Panc1 (cell line): ENCODE measurements at regions not wholly inside any gene's neighbourhood (a gene's known extent, or its start where the extent isn't known, plus 50 kb on each side); places are given as distances from the start of the nearest gene placed in this dataset.

Source experiments
- ATAC-seq: fragments of 200-7000 bp; cut with Tn5 transposase; 2 replicates; pipeline ENCODE4 v1.9.1; 2020; ENCODE audit warnings: mild to moderate bottlenecking, moderate library complexity
- BruUV-seq: library from RNA; stranded (reverse); fragments of 400-500 nt; replicated peaks from 2 replicates; lab custom pipeline; 2021; lab: Mats Ljungman, UMichigan
- CTCF ChIA-PET: fragments of 300-600 bp; sonication (Branson Sonifier 250); formaldehyde crosslinking; loops from one replicate; lab custom pipeline; 2022; ENCODE audit warnings: antibody characterized with exemption; lab: Charles Lee
- POLR2A ChIA-PET: fragments of 300-600 bp; sonication (Branson Sonifier 250); formaldehyde crosslinking; loops from one replicate; lab custom pipeline; 2022; ENCODE audit warnings: antibody characterized with exemption; lab: Charles Lee
- DNase-seq: peaks from one replicate; pipeline ENCODE4 v3.0.0-alpha.2; 2010; ENCODE audit warnings: low read depth, low spot score
- H3K27ac ChIP-seq: 2 replicates; pipeline ENCODE4 v1.5.1; 2011; ENCODE audit warnings: mild to moderate bottlenecking, low read length, inconsistent platforms
- H3K27me3 ChIP-seq: fragments of 200-500 bp; sonication (Bioruptor generic); 2 replicates; pipeline ENCODE4 v1.6.0; 2014; ENCODE audit warnings: low read length, inconsistent platforms; ENCODE audit not compliant: control insufficient read depth, insufficient read depth
- H3K36me3 ChIP-seq: fragments of 200-500 bp; sonication (Bioruptor generic); 2 replicates; pipeline ENCODE4 v1.5.1; 2014; ENCODE audit warnings: inconsistent platforms, mild to moderate bottlenecking, low read length, moderate library complexity; ENCODE audit not compliant: control insufficient read depth, insufficient read depth
- H3K4me1 ChIP-seq: 2 replicates; pipeline ENCODE4 v1.5.1; 2011; ENCODE audit warnings: inconsistent platforms, mild to moderate bottlenecking, low read length, moderate library complexity; ENCODE audit not compliant: control insufficient read depth, insufficient read depth
- H3K4me3 ChIP-seq, 2 experiments: 2 replicates each; pipeline ENCODE4 v1.5.1; 2011 to 2012; ENCODE audit warnings: low read depth in 2 of 2, low read length in 2 of 2, mild to moderate bottlenecking in 2 of 2, inconsistent platforms in 1 of 2, moderate library complexity in 1 of 2
- H3K9me3 ChIP-seq: fragments of 200-500 bp; sonication (Bioruptor generic); 2 replicates; pipeline ENCODE4 v1.5.1; 2014; ENCODE audit warnings: low read depth, mild to moderate bottlenecking, inconsistent platforms, low read length, moderate library complexity; ENCODE audit not compliant: control insufficient read depth, insufficient read depth
- CTCF ChIP-seq: fragments of 450-650 bp; IDR thresholded peaks from 2 replicates; pipeline ENCODE4 v1.5.1; 2017; ENCODE audit warnings: mild to moderate bottlenecking
- POLR2AphosphoS5 ChIP-seq: IDR thresholded peaks from 2 replicates; pipeline ENCODE4 v1.6.1; 2012; ENCODE audit warnings: mild to moderate bottlenecking, low read depth, low read length, moderate library complexity
- REST ChIP-seq, 2 experiments: IDR thresholded peaks; 2 replicates each; pipeline ENCODE4 v1.6.1; 2011 to 2012; ENCODE audit warnings: low read depth in 2 of 2, control low read depth in 1 of 2, low read length in 1 of 2, mild to moderate bottlenecking in 1 of 2, moderate library complexity in 1 of 2; ENCODE audit not compliant: insufficient read depth in 1 of 2
- SIN3A ChIP-seq: IDR thresholded peaks from 2 replicates; pipeline ENCODE4 v1.6.1; 2012; ENCODE audit warnings: low read depth, mild to moderate bottlenecking, low read length, moderate library complexity, borderline replicate concordance; ENCODE audit not compliant: insufficient read depth
- TCF7L2 ChIP-seq: IDR thresholded peaks from 2 replicates; pipeline ENCODE4 v1.6.1; 2011; ENCODE audit warnings: mild to moderate bottlenecking, low read depth, low read length, inconsistent platforms
- in situ Hi-C: cut with HindIII; loops from 2 replicates; pipeline ENCODE4 v1.10.0; 2016; ENCODE audit warnings: low sequenced_read_pairs, low pct_unique_long_range_greater_than_20kb
- intact Hi-C: fragments of 100-400 bp; cut with micrococcal nuclease; formaldehyde crosslinking; loops from one replicate; pipeline ENCODE4 v1.10.0; 2022; ENCODE audit not compliant: unreplicated experiment

GRCh38 chr6:6993503-6994237 lies 114.1 kb upstream of the RREB1 start:
- Histone ChIP-seq H3K4me1 (no peaks in the 10 kb centered on the region), H3K27me3 (no peaks in the 10 kb centered on the region), H3K27ac (no peak overlapping the region), H3K9me3 (no peaks in the 10 kb centered on the region), H3K36me3 (no peaks in the 10 kb centered on the region), H3K4me3 (no peak overlapping the region)
- DNase-seq (no peak), ATAC-seq (no peak)
- POLR2A ChIA-PET: no interaction called here
- in situ Hi-C loops: no loop called here
- no TSS peak for BruUV-seq
- intact Hi-C loops: no loop called here
- TF ChIP-seq TCF7L2 (no peak), POLR2AphosphoS5 (no peak), REST (IDR thresholded peaks at IDR 0.05; ENCODE audit: insufficient read depth in 1 of 2, low read depth in 2 of 2, low read length in 1 of 2) (no peak), SIN3A (no peak)
- CTCF ChIA-PET: no interaction called here

DNA sequence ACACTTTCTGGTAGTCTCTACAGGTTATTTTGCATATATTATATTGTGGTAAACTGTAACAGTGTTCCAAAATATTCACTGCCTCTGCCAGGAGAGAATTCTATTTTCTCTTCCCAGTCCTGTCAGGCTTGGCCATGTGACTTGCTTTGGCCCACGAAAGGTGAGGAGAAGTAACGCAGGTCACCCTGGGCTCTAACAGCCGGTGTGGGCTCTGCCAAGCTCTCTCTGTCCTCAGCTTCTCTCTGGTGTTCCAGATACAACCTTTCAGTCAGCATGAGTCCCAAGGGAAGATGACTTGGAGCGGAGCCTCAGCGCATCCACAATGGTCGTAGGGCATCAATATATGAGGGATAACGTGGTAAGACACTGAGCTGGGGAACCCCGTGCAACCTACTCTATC lies 113.0 kb upstream of the RREB1 start:
- DNase-seq (no peak), ATAC-seq (no peak)
- intact Hi-C loops (no loop called here), in situ Hi-C loops (no loop called here)
- no peaks in the 10 kb centered on the region for H3K4me1 ChIP-seq
- H3K27ac ChIP-seq: no peak overlapping the region
- ChIA-PET CTCF (no interaction called here), POLR2A (no interaction called here)
- TF ChIP-seq CTCF: no peak
- no peak for TF ChIP-seq REST (IDR thresholded peaks at IDR 0.05; ENCODE audit: insufficient read depth in 1 of 2, low read depth in 2 of 2, low read length in 1 of 2)
- no peak for TF ChIP-seq POLR2AphosphoS5
- TF ChIP-seq TCF7L2: no peak
- no peak for TF ChIP-seq SIN3A
- H3K27me3 ChIP-seq: no peaks in the 10 kb centered on the region
- no peaks in the 10 kb centered on the region for H3K9me3 ChIP-seq
- H3K4me3 ChIP-seq: no peak overlapping the region
- no TSS peak for BruUV-seq
- no peaks in the 10 kb centered on the region for H3K36me3 ChIP-seq
